Limb (tissue), 2 donors: ENCODE measurements at regions not wholly inside any gene's neighbourhood (a gene's known extent, or its start where the extent isn't known, plus 50 kb on each side); places are given as distances from the start of the nearest gene placed in this dataset.

Experiments
- DNase-seq, 2 donors: peaks; one replicate each; pipeline ENCODE4 v3.0.0-alpha.2; 2016; ENCODE audit errors: extremely low spot score in 2 of 2

DNA sequence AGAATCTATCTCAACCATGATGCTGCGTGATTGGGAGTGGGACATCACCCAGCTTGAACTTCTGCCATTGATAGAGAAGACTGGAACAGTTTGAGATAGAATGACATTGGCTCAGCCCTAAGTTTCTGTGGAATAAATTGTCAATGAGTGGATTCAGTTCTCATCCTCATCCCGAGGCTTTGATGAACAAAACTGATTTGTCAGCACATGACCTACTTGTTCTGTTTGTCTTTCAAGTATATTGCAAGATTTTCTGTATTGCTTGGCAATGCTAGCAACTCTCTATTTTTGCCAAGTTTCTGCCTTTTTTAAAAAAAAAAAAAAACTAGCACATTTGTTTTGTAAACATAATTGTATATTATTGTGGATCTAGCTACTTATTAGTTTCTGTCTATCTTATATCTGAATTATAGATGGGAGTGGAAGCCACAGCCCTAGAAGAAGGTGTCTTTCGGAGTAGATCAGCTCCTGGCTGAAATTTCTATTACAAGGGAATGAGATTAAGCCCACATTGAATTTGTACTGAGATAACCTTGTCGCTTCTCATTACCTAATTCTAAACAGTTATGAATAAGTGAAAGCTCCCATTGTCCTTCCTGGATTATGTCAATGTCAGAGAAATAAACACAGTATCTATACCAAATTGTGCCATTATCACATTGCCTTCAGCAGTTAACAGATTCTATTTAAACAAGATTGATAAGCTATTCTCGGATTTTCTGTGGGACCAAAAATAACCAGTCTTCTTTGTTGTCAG lies 166.1 kb downstream of the TNFSF13B start:
- DNase-seq = no peak

- DNase-seq = no peak
Observed at GRCh38 chr13:108437496-108437895, 168.0 kb downstream of the TNFSF13B start.

- no peak for DNase-seq
Observed at GRCh38 chr13:108439556-108439955, 170.0 kb downstream of the TNFSF13B start.

DNA sequence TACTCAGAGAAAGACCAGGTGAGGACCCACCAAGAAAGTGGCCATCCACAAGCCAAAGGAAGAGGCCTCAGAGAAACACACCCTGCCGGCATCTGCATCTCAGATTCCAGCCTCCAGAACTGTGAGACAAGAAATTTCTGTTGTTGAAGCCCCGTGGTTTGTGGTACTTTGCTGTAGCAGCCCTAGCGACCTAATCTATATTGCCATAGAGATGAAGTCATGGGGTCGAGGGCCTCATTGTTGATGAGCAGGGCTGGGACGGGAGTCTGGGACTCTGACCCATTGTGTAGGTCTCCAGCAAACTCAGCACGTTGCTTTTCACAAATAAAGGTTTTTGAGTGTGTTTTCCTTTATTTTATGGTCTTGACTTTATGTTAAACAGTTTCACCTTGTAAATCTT lies 174.9 kb downstream of the TNFSF13B start:
- DNase-seq = no peak

- no peak for DNase-seq
Observed at GRCh38 chr13:108448891-108449290, 179.4 kb downstream of the TNFSF13B start.

DNA sequence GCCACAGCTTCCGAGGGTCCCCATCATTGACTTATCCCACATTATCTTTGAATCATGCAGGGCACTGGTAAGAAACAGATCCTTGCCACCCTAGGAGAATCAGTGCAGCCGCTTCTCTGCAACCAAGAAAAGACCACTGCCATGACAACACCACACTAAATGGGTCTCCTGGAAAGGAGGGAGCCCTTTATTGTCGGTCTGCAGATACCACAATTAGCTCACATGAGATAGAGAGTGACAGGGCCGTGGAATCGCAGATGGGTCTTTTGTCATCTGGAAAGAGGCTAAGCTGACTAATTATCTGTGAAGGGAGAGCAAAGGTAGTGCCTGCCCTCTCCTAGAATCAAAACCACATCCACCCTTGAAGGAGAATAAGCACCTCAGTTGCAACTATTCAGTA lies 178.3 kb upstream of the MYO16 start:
- no peak for DNase-seq

DNA sequence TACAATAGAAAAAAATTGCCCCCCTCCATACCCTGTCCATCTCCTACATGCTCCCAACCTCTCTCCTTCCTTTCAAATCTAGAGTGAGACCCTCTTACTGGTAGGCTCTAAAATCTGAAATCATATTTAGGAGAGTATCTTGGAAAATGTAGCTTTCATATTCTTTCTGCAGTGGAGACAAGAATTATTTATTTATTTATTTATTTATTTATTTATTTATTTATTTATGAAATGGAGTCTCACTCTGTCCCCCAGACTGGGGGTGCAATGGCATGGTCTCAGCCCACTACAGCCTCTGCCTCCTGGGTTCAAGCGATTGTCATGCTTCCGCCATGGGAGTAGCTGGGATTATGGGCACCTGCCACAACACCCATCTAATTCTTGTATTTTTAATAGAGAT lies 174.1 kb upstream of the MYO16 start:
- DNase-seq = no peak

DNA sequence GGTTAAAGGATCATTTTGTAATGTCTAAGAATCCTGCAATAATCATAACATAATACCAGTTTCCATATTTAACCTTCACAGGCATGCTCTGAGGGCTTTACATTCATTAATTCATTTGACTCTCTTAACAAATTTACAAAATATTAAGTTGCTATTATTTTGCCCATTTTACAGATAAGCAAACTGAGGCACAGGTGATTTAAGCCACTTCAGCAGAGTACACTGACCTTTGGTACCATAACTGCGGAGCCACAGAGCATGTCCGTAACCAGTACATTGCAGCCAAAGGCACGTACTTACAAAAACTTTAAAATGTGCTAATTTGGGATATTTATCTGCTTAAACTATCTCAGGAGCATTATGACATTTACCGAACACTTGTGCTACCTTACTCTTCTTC lies 169.4 kb upstream of the MYO16 start:
- no peak for DNase-seq

DNA sequence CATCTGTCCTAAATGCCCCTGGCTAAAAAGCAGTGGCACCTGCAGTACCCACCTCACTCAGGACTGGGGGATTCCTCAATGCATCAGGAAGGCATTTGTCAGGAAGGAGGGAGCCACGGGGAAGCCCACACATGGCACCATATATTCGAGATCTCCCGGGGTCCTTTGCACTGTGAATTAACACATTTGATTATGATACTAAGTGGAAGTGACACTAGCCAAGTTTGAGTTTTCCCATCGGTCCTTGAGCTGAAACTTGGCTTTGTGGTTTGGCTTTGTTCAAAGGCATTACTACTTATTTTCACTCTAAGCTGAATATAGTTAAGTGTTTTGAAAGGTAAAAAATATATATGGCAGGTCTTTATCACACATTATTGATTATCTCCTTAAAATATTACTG lies 168.7 kb upstream of the MYO16 start:
- no peak for DNase-seq

DNA sequence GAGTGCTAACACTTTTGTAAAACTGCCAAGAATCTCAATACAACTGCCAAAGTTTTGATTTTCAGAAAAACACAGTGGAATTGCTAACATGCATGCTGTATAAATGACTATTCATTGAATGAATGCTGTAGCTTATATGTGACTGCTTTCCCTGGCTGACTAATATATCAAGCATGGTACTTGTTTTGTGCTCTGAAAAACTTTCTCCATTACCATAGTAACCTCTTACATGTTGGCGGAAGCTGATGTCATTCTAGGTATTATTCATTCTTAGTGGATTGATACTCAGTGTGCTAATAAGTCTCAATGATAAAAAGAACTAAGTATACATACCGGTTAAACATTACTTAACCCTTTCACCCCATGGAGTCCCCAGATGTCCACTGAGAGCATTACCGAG lies 166.1 kb upstream of the MYO16 start:
- DNase-seq = peak in 1 of 2 donors; percentile 55

- DNase-seq = no peak
Observed at GRCh38 chr13:108470921-108471320, 158.5 kb upstream of the MYO16 start.

- DNase-seq = no peak
Observed at GRCh38 chr13:108475181-108475580, 154.2 kb upstream of the MYO16 start.

GRCh38 chr13:108477376-108477775 lies 152.0 kb upstream of the MYO16 start:
- DNase-seq = no peak

DNA sequence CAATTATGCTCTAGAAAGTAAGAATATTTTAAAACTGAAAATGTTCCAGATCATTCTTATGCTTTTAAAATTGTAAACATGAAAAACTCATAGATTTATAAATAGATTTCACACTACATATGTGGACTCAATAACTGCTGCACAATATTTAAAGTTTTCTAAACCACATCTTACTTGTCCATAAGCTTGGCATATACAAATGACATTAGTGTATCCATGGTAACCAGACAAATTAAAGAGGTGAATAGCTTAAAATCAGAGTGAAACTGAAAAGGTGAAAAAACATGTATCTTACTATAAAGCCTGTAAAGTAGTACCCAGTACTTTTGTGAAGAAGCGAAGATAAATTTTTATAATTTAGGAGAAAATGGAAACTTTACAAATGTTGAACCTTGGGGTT lies 151.2 kb upstream of the MYO16 start:
- no peak for DNase-seq

GRCh38 chr13:108483981-108484380 lies 145.4 kb upstream of the MYO16 start:
- DNase-seq = no peak

- DNase-seq = no peak
Observed at GRCh38 chr13:108486096-108486495, 143.3 kb upstream of the MYO16 start.

DNA sequence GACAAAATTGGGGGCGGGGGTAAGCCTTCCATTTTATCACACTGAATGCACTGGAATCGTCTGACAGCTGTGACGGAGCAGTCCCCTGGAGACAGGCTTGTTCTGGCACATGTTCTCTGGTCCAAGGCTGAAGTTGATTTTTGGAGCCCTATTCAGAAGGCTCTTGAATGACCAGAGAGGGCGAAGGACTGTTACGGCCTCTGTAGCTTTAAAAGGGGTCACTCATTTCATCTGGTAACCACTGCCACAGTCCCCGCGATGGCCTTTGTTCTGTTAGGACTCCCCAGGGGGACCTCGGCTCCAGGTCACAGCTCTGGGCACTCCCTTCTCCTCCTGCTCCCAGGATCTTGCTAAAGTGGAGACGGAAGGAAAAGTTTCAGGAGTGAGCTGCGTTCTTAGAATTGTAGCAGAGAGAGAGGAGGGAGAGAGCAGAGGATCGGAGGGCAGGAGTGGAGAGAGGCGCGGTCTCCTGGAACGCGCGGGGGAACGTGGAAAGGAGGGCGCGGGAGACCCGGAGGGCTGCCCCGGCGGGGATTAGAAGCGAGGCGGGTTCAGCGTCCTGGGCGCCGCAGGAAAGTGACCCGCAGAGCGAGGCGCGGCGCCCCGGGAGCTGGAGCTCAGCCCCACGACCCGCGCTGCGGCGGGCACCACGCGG lies 134.3 kb upstream of the MYO16 start:
- DNase-seq = peak in 1 of 2 donors; percentile 38

GRCh38 chr13:108495646-108496361 lies 133.6 kb upstream of the MYO16 start:
- peak in 1 of 2 donors; percentile 61 for DNase-seq

DNA sequence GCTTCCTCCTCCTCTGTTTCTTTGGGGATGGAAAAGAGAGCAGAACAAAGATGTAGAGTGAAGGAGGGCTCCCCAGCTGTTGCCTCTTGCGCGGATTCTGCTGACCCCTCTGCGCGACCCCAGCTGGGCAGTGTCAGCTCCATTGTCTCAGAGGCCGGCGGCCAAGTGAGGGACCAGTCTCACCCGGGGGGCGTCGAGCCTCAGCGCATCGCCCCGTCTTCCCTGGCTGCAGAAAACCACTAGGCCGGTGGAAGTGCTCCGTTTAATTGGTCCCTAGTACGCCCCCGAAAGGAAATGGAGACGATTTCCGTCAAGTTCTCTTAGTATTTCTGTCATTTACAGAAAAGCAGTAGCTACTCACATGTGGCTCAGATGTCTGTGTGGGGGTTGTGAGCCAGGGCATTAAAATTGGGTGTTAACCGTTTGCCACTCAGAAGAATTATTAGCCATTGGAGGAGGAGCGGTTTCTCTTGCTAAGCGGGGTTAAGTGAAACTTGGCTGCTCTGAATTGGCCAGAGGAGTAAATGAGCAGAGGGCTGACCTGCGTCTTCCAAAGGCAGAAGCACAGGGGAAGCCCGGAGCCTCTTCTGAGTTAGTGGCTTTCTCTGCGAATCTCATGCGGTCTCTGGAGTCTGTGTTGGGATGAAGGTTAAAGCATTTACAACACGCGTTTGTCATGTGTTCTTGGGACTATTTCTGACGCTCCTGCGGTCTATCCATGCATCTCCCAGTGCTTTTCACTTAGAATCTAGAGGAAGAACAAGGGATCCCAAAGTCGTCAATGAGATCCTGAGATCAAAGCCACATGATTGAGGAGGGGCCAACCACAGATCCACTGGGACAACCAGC lies 132.8 kb upstream of the MYO16 start:
- DNase-seq = peak; percentile 13 to 60

DNA sequence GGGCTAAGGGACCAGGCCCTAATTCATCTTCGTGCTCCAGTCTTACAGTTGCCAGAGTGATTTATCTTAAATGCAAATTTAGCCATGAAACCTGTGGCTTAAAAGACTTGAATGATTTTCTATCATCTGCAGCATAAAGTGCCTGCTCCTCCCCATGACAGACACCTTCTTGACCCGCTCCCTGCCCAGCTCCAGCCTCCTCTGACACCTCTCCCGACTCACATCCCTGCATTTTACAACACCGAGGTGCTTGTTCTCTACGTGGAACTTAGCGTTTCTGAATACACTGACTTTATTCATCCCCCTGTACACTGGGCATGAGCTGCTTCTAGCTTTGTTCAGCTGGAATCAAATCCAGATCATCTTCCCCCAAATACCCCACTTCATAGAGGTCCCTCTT lies 128.7 kb upstream of the MYO16 start:
- no peak for DNase-seq

DNA sequence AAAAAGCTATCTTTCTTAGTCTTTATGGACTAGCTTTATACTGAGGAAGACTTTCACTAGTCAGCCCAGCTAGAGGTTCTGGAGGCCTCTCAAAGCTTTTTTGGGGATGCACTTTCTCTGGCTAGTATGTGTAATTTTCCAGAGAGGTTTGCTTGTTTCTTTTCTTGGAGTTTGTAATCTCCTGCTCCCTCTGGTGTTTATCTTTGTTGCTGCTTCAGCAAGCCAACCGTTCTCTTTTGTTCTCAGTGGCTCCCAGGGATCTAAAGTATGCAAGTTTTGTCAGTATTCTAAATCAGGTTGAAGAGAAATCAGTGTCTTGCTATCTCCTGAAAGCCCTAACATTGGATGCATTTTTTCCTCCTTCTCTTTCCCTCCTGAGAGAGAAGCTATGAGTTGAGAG lies 121.1 kb upstream of the MYO16 start:
- DNase-seq = peak in 1 of 2 donors; percentile 18

DNA sequence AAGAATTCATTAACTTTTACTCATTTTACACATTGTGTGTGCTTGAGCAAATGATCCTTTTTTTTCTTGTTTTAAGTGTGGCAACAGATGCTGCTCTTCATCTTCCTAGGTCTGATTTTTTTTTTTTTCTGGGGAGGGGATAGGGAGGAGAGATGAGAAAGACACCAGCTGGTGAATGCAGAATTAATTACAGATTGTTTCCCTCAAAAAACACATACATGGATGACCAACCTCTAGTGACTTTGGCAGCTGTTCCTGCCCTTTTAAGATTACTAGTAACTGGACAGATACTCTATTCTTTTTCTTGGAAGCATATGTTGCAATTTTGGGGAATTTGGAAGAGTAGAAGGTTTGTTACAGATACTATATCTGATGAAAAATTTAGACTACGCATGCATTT lies 103.6 kb upstream of the MYO16 start:
- DNase-seq = no peak
